PC-9 (cell line): ENCODE measurements at regions not wholly inside any gene's neighbourhood (a gene's known extent, or its start where the extent isn't known, plus 50 kb on each side); places are given as distances from the start of the nearest gene placed in this dataset.

Experiments
- BruUV-seq: library from RNA; stranded (reverse); fragments of 400-500 nt; replicated peaks from 2 replicates; lab custom pipeline; 2021; lab: Mats Ljungman, UMichigan
- CTCF ChIA-PET: fragments of 300-600 bp; sonication (Branson Sonifier 250); formaldehyde crosslinking; loops from one replicate; lab custom pipeline; 2022; ENCODE audit warnings: antibody characterized with exemption; lab: Charles Lee
- POLR2A ChIA-PET: fragments of 300-600 bp; sonication (Branson Sonifier 250); formaldehyde crosslinking; loops from one replicate; lab custom pipeline; 2022; ENCODE audit warnings: antibody characterized with exemption; ENCODE audit not compliant: unreplicated experiment; lab: Charles Lee
- DNase-seq, 2 experiments: peaks; one replicate each; pipeline versions ENCODE4 v3.0.0 to v3.0.0-alpha.2; 2015 to 2022; ENCODE audit warnings: mixed read lengths in 1 of 2
- H2AFZ ChIP-seq: fragments of 200-600 bp; sonication (generic); 2 replicates; pipeline ENCODE4 v1.8.1; 2017; ENCODE audit warnings: antibody characterized with exemption
- H3F3A ChIP-seq: fragments of 200-600 bp; sonication (generic); 2 replicates; pipeline ENCODE4 v1.8.1; 2017; ENCODE audit warnings: antibody characterized with exemption, mild to moderate bottlenecking, low read depth; ENCODE audit not compliant: insufficient read depth
- H3K27ac ChIP-seq: fragments of 200-600 bp; sonication (generic); 2 replicates; pipeline ENCODE4 v1.6.1; 2016; ENCODE audit warnings: mixed run types
- H3K27me3 ChIP-seq: fragments of 200-600 bp; sonication (generic); 2 replicates; pipeline ENCODE4 v1.6.1; 2016; ENCODE audit warnings: low read depth, mixed run types; ENCODE audit not compliant: insufficient read depth
- H3K36me3 ChIP-seq: fragments of 200-600 bp; sonication (generic); 2 replicates; pipeline ENCODE4 v1.6.1; 2016; ENCODE audit warnings: low read depth, mixed run types
- H3K4me1 ChIP-seq: fragments of 200-600 bp; sonication (generic); replicated peaks from 2 replicates; pipeline ENCODE4 v1.6.1; 2016; ENCODE audit warnings: mixed run types; ENCODE audit not compliant: insufficient read depth
- H3K4me2 ChIP-seq: fragments of 200-600 bp; sonication (generic); 2 replicates; pipeline ENCODE4 v1.6.1; 2017; ENCODE audit warnings: mixed run types
- H3K4me3 ChIP-seq: fragments of 200-600 bp; sonication (generic); 2 replicates; pipeline ENCODE4 v1.6.1; 2016; ENCODE audit warnings: mixed run types
- H3K79me2 ChIP-seq: fragments of 200-600 bp; sonication (generic); 2 replicates; pipeline ENCODE4 v1.6.1; 2017; ENCODE audit warnings: low read depth, mixed run types
- H3K9me2 ChIP-seq: fragments of 200-600 bp; sonication (generic); 2 replicates; pipeline ENCODE4 v1.8.1; 2017; ENCODE audit warnings: mild to moderate bottlenecking; ENCODE audit not compliant: insufficient read depth
- H3K9me3 ChIP-seq: fragments of 200-600 bp; sonication (generic); 2 replicates; pipeline ENCODE4 v1.8.1; 2016; ENCODE audit warnings: low read depth; ENCODE audit not compliant: insufficient read depth
- H4K20me1 ChIP-seq: fragments of 200-600 bp; sonication (generic); 2 replicates; pipeline ENCODE4 v1.8.1; 2017; ENCODE audit not compliant: insufficient read depth
- CTCF ChIP-seq: fragments of 200-600 bp; sonication (generic); conservative IDR thresholded peaks from 2 replicates; pipeline ENCODE4 v1.6.1; 2017; ENCODE audit warnings: mixed run types, antibody characterized with exemption, mild to moderate bottlenecking, moderate library complexity
- EZH2 ChIP-seq: fragments of 200-600 bp; sonication (generic); IDR thresholded peaks from 2 replicates; pipeline ENCODE4 v1.8.0; 2017; ENCODE audit warnings: antibody characterized with exemption, low read depth
- intact Hi-C: fragments of 100-400 bp; cut with micrococcal nuclease; formaldehyde crosslinking; loops from one replicate; pipeline ENCODE4 v1.10.0; 2022; ENCODE audit not compliant: unreplicated experiment

- Histone ChIP-seq H3K4me3 (no peak overlapping the region), H3F3A (no peaks in the 10 kb centered on the region), H3K4me1 (no peaks in the 10 kb centered on the region), H3K27ac (no peak overlapping the region), H3K27me3 (peaks cover 5% of the 10 kb centered on the region), H3K9me2 (no peaks in the 10 kb centered on the region), H3K9me3 (no peaks in the 10 kb centered on the region), H3K4me2 (no peak overlapping the region), H2AFZ (no peak overlapping the region), H3K36me3 (no peaks in the 10 kb centered on the region), H4K20me1 (no peaks in the 10 kb centered on the region), H3K79me2 (no peaks in the 10 kb centered on the region)
- CTCF ChIA-PET = no interaction called here
- intact Hi-C loops = no loop called here
- POLR2A ChIA-PET = no interaction called here
- BruUV-seq = no TSS peak
- DNase-seq = no peak
- TF ChIP-seq CTCF (no peak), EZH2 (no peak)
Measured at GRCh38 chr16:6828690-6829089, 504.0 kb upstream of the RBFOX1 start.

- Histone ChIP-seq H3K4me1 (no peaks in the 10 kb centered on the region), H3K79me2 (no peaks in the 10 kb centered on the region), H3K27ac (no peak overlapping the region), H3K4me2 (no peak overlapping the region), H3K36me3 (no peaks in the 10 kb centered on the region), H3K4me3 (no peak overlapping the region), H2AFZ (no peak overlapping the region), H3K27me3 (peaks cover 5% of the 10 kb centered on the region), H3K9me2 (no peaks in the 10 kb centered on the region), H4K20me1 (no peaks in the 10 kb centered on the region), H3K9me3 (no peaks in the 10 kb centered on the region), H3F3A (no peaks in the 10 kb centered on the region)
- ChIA-PET POLR2A (no interaction called here), CTCF (no interaction called here)
- no peak for TF ChIP-seq EZH2
- DNase-seq = no peak
- intact Hi-C loops = no loop called here
- no TSS peak for BruUV-seq
Measured at GRCh38 chr16:6827931-6828330, 504.7 kb upstream of the RBFOX1 start.

GRCh38 chr16:6827267-6827666, 505.4 kb upstream of the RBFOX1 start:
- no peaks in the 10 kb centered on the region for H3K36me3 ChIP-seq
- no peak overlapping the region for H2AFZ ChIP-seq
- no peaks in the 10 kb centered on the region for H4K20me1 ChIP-seq
- no peak overlapping the region for H3K4me2 ChIP-seq
- peaks cover 5% of the 10 kb centered on the region for H3K27me3 ChIP-seq
- intact Hi-C loops = no loop called here
- H3K4me3 ChIP-seq = no peak overlapping the region
- no peaks in the 10 kb centered on the region for H3K79me2 ChIP-seq
- H3F3A ChIP-seq = no peaks in the 10 kb centered on the region
- no peaks in the 10 kb centered on the region for H3K4me1 ChIP-seq
- POLR2A ChIA-PET = no interaction called here
- H3K9me2 ChIP-seq = no peaks in the 10 kb centered on the region
- TF ChIP-seq CTCF = no peak
- no peak for TF ChIP-seq EZH2
- no peak overlapping the region for H3K27ac ChIP-seq
- CTCF ChIA-PET = no interaction called here
- no TSS peak for BruUV-seq
- no peaks in the 10 kb centered on the region for H3K9me3 ChIP-seq
- no peak for DNase-seq

GRCh38 chr16:6822041-6822440, 510.6 kb upstream of the RBFOX1 start:
- H3K9me2 ChIP-seq = no peaks in the 10 kb centered on the region
- TF ChIP-seq EZH2 = no peak
- no peak for TF ChIP-seq CTCF
- H2AFZ ChIP-seq = no peak overlapping the region
- H3K4me2 ChIP-seq = no peak overlapping the region
- DNase-seq = no peak
- ChIA-PET POLR2A (no interaction called here), CTCF (no interaction called here)
- no peak overlapping the region for H3K27ac ChIP-seq
- H3K79me2 ChIP-seq = no peaks in the 10 kb centered on the region
- no peaks in the 10 kb centered on the region for H3F3A ChIP-seq
- no peaks in the 10 kb centered on the region for H3K4me1 ChIP-seq
- intact Hi-C loops = no loop called here
- H3K36me3 ChIP-seq = no peaks in the 10 kb centered on the region
- peaks cover 5% of the 10 kb centered on the region for H3K27me3 ChIP-seq
- BruUV-seq = no TSS peak
- H4K20me1 ChIP-seq = no peaks in the 10 kb centered on the region
- H3K4me3 ChIP-seq = no peak overlapping the region
- no peaks in the 10 kb centered on the region for H3K9me3 ChIP-seq
